ENCODE measurements at regions not wholly inside any gene's neighbourhood (a gene's known extent, or its start where the extent isn't known, plus 50 kb on each side); places are given as distances from the start of the nearest gene placed in this dataset.

DNA sequence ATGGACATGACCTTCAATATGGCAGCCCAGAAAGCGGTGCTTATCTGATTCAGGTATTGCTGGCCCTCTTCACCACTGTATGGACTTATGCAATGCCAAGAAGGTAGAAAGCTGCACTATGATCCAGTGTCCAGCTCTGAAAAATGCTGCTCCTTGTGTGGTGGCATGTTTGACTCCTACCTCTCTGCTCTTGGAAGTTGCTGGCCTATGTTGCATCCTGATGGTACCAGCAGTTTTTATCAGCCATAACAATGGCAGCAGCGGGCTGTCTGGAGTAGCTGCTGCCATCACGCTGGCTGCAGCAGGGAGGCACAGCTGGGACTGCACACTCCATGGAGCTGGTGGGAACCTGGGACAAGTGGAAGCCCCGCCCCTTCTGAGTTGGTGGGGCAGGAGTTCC is 53.1 kb upstream of the MED9 start:
- Histone ChIP-seq H3K9me3 (replicated peaks in 1 of 3) (no peaks in the 10 kb centered on the region), H3K4me1 (replicated peaks in 1 of 2) (no peaks in the 10 kb centered on the region), H3K27ac (no peak overlapping the region), H3K4me3 (no peak overlapping the region), H3K36me3 (replicated peaks in 1 of 2) (no peaks in the 10 kb centered on the region), H3K27me3 (no peaks in the 10 kb centered on the region)
- DNase-seq, result no peak
- 86 to 94% (median 89%) methylated on average over 3 to 4 of the region's 4 CpGs for WGBS, 4 donors
- no peak for TF ChIP-seq POLR2A (IDR thresholded peaks at IDR 0.05)
- TF ChIP-seq, protein P1, sequence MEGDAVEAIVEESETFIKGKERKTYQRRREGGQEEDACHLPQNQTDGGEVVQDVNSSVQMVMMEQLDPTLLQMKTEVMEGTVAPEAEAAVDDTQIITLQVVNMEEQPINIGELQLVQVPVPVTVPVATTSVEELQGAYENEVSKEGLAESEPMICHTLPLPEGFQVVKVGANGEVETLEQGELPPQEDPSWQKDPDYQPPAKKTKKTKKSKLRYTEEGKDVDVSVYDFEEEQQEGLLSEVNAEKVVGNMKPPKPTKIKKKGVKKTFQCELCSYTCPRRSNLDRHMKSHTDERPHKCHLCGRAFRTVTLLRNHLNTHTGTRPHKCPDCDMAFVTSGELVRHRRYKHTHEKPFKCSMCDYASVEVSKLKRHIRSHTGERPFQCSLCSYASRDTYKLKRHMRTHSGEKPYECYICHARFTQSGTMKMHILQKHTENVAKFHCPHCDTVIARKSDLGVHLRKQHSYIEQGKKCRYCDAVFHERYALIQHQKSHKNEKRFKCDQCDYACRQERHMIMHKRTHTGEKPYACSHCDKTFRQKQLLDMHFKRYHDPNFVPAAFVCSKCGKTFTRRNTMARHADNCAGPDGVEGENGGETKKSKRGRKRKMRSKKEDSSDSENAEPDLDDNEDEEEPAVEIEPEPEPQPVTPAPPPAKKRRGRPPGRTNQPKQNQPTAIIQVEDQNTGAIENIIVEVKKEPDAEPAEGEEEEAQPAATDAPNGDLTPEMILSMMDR (IDR thresholded peaks at IDR 0.05), result no peak
- intact Hi-C loops (cut with DNase I), result no loop called here

DNA sequence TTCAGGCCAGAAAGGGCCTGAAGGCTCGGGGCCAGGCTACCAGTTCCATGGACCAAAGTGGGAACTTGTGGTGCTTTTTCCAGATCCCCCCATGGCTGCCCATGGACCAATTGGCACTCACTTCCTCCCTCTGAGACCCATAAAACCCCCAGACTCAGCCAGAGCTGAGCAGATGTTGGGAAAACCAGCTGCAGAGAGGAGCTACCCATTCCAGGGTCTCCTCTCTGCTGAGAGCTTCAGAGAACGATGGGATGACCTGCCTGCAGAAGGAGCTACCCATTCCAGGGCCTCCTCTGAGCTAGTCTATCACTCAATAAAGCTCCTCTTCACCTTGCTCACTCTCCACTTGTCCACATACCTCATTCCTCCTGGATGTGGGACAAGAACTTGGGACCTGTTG is 52.2 kb upstream of the MED9 start:
- no peak for DNase-seq
- H3K36me3 ChIP-seq (replicated peaks in 1 of 2), result no peaks in the 10 kb centered on the region
- no peaks in the 10 kb centered on the region for H3K4me1 ChIP-seq (replicated peaks in 1 of 2)
- H3K27me3 ChIP-seq, result no peaks in the 10 kb centered on the region
- TF ChIP-seq POLR2A (IDR thresholded peaks at IDR 0.05), result no peak
- TF ChIP-seq, protein P1 (IDR thresholded peaks at IDR 0.05), result no peak
- H3K4me3 ChIP-seq, result no peak overlapping the region
- intact Hi-C loops (cut with DNase I), result no loop called here
- WGBS, 4 donors, result 29 to 82% (median 66%) methylated on average over 1 to 2 of the region's 2 CpGs
- H3K9me3 ChIP-seq (replicated peaks in 1 of 3), result peaks cover 0 to 4% (median 0%) of the 10 kb centered on the region in 3 donors
- no peak overlapping the region for H3K27ac ChIP-seq

- Histone ChIP-seq H3K4me3 (no peak overlapping the region), H3K36me3 (replicated peaks in 1 of 2) (no peaks in the 10 kb centered on the region), H3K4me1 (replicated peaks in 1 of 2) (no peaks in the 10 kb centered on the region), H3K27me3 (no peaks in the 10 kb centered on the region), H3K27ac (no peak overlapping the region), H3K9me3 (replicated peaks in 1 of 3) (peaks cover 0 to 4% (median 0%) of the 10 kb centered on the region in 3 donors)
- no peak for DNase-seq
- TF ChIP-seq POLR2A (IDR thresholded peaks at IDR 0.05), result no peak
- TF ChIP-seq, protein P1 (IDR thresholded peaks at IDR 0.05), result no peak
- intact Hi-C loops (cut with DNase I), result no loop called here
- WGBS, 4 donors, result 94 to 100% (median 96%) methylated on average over 3 to 7 of the region's 7 CpGs
Observed at GRCh38 chr17:17425005-17425404, 51.8 kb upstream of the MED9 start.

DNA sequence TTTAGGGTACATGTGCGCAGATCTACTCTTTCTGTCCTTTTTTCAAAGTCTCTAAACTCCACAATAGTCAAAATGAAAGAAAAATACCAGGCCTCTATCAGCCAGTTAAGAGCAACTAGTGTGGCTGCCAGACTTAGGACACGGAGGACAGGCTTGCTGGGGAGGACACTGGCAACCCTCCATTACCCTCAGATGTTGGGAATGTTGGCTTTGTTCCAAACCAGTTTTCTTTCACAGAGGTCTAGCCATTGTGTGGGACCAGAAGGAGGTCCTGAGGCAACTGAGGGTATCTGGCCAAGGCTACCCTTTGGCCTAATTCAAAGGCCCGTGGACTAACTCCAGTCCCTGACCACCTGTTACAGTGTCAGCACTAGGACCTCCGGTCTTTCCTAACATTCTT is 51.2 kb upstream of the MED9 start:
- Histone ChIP-seq H3K4me3 (no peak overlapping the region), H3K36me3 (replicated peaks in 1 of 2) (no peaks in the 10 kb centered on the region), H3K4me1 (replicated peaks in 1 of 2) (no peaks in the 10 kb centered on the region), H3K9me3 (replicated peaks in 1 of 3) (peaks cover 0 to 4% (median 0%) of the 10 kb centered on the region in 3 donors), H3K27ac (no peak overlapping the region), H3K27me3 (no peaks in the 10 kb centered on the region)
- DNase-seq, result no peak
- 79 to 92% (median 87%) methylated on average over 4 of the region's 4 CpGs for WGBS, 4 donors
- intact Hi-C loops (cut with DNase I), result no loop called here
- no peak for TF ChIP-seq POLR2A (IDR thresholded peaks at IDR 0.05)
- TF ChIP-seq, protein P1 (IDR thresholded peaks at IDR 0.05), result no peak
